LHCN-M2 (cell line): ENCODE measurements at regions not wholly inside any gene's neighbourhood (a gene's known extent, or its start where the extent isn't known, plus 50 kb on each side); places are given as distances from the start of the nearest gene placed in this dataset.
A peak's percentile ranks its signal among the peaks of the same experiment; 100 is the strongest.
"Not testable (repeated sequence)": the region's sequence is repeated elsewhere in the genome, so short reads cannot be mapped to it uniquely, and the experiment has no call there.

Experiments
- DNase-seq: peaks from one replicate; pipeline ENCODE4 v3.0.0-alpha.2; 2012; ENCODE audit warnings: low read depth

- DNase-seq = no peak
Observed at GRCh38 chr3:30464381-30464780, 142.0 kb upstream of the TGFBR2 start.

DNA sequence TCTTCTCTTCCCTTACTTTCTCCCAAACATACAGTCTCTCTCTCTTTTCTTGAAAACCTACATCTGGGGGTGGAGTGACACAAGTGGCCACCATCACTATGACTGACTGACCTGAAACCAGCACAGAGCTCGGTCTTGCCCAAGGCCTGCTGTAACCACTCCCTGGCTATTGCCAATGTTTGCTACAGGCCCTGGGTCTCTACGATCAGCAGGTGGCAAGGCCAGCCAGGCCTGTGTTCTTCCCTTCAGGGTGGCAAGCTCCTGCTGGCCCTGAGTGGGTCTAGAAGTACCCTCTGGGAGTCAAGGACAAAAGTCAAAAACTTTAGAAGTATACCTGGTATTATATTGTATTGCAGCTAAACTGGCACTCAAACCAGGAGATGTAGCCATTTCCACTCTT lies 140.9 kb upstream of the TGFBR2 start:
- no peak for DNase-seq

DNA sequence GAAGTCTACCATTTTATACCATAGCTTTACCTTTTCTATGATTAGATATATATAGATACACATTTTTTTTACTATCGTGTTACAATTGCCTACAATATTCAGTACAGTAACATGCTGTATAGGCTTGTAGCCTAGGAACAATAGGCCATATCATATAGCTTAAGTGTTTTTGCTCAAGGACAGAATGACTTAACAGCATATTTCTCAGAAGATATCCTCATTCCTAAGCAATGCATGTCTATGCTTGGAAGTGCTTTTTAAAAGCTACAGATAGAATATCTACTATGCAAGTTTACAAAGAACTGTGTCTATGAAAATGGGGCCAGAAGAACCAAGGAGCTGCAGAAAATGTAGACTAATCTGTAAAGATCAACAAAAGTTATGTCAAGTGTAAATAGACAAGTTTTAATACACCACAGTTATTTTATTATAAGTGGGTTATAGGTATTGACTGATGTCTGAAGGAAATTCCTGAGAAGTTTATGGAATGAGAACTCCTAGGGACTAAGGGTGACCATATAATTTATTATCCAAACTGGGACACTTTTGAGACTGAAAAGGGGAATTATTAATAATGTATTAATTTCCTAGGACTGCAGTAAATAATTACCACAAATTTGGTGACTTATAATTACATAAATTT lies 138.7 kb upstream of the TGFBR2 start:
- no peak for DNase-seq

DNA sequence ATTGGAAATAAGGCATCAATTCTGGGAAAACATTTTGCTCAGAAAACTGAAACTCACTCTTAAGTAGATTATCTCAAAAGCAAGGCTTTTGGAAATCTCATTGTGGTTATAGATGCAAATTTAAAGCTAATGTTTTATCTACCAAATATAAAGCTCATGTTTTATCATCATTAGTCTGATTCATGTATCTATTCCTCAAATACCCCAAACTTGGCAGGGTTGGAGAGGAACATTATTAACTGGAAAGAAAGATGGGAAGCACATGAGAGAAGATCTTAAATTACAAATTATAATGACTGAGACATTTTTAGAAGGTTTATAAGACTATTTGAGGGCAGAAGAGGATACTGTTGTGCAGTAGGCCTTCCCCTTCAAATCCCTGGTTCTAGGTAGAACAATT lies 137.3 kb upstream of the TGFBR2 start:
- no peak for DNase-seq

DNA sequence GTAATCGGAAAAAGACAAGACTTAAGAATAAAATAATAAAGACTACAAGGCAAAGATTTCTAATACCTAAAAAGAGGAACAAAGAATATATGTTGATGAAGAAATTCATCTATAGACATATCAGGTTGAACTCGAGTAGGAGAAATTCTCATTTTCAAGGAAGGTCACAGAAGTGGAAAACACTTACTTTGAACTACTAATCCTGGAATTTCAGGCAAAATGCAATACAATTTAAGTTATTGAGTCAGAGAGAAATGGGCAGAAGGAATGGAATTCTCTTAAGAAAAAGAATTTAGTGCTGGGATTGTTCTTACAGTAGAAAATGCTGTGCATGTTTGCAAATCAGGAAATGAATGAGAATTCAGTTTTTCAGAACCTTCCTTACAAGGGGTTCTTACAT lies 135.9 kb upstream of the TGFBR2 start:
- no peak for DNase-seq

DNA sequence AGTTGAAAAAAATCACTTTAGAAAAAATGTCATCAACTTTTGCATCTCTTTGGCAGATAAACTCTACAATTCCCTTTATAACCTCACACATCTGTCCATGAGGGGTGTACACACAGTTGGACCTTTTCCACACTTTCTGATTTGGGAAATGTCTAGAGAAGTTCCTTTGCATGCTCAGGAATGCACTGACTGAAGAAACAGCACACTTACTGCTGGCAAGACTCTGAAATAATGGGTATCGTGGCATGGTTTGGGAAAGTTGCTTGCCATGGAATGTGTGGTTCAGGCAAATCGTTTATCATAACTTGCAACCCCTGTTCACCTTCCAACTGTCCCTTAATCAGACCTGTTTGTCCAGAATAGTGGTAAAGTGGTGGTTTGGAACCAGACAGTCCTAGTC lies 135.3 kb upstream of the TGFBR2 start:
- DNase-seq = peak; percentile 47

- no peak for DNase-seq
Observed at GRCh38 chr3:30471796-30472489, 134.5 kb upstream of the TGFBR2 start.

DNA sequence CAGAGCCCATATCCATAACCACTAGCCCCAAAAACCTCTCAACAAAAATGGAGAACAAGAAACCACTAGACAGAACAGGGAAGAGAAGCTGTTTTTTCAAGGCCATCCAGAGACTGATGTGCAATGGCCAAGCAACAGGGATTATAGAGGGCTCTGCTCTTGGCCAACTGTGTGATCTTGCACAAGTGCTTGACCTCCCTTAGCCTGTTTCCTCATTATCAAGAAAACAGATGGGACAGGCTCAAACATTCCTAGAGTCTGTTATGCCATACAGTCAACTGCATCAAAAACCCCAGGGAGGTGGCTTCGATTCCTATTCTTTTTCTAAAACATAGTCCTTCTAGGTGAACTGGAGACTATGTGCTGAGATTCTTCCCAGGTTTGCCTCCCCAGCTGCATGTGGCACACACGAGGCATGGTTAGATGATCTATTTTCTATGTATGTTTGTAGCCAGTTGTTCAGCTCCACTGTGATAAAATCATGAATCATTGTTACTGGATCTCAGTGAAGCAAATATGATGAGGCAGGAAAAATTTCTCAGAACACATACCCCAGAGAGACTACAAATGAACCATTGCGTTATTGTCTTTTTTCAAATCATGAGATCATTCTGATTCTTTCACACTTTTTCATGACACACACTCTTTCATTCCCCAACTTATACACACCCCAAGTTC lies 132.9 kb upstream of the TGFBR2 start:
- peak; percentile 92 for DNase-seq

GRCh38 chr3:30474371-30474770 lies 132.0 kb upstream of the TGFBR2 start:
- DNase-seq = no peak

DNA sequence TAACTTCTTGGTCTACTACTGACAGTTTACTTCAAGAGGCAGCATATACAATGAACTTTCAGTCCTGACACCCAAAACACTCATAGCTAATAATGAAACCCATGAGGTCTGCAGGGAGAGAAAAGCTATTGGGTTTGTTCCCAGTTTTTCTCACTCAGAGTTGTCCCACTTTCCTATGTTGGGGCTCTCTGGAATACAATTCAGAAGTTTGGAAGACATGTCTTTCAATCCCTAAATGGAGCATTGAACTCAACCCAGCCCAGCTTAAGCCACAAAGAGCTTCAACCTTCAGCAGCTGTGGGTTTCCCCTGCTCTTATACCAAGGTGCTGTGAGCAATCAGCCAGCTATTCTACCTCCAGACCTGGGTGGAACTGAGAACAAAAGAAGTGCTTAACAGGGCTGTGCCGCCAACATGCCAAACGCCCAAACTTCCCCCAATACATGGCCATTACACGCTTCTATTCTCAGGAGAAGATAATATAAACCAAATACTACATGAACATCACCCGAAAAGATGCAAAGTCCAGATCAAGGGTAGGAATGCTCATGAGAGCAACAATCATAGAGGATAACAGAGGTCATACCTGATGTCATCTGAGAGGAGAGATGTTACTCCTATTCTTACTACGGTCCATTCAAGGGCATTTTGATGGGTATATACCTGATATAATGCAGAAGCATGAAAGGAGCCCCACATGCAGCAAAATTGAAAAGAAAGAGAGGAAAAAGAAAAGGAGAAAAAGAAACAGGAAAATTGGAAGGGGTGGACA lies 131.2 kb upstream of the TGFBR2 start:
- no peak for DNase-seq

DNA sequence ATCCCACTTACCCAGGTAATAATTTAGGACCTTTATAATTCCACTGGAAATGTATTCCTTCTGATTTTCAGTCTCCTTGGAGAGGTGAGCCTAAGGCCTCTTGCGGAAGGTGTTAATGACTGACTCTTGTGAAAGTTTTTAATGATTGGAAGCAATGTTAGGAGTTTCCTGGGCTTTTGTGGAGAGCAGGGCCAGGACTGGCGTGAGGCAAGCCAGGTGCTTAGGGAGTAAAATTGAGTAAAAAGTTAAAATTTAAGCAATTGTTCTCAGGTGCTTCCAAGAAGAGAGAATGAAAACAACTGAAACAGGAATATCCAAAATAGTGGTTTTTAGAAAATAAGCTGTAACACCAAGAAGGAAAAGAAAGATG lies 130.6 kb upstream of the TGFBR2 start:
- no peak for DNase-seq

- DNase-seq = peak; percentile 87
Observed at GRCh38 chr3:30476368-30477084, 129.9 kb upstream of the TGFBR2 start.

DNA sequence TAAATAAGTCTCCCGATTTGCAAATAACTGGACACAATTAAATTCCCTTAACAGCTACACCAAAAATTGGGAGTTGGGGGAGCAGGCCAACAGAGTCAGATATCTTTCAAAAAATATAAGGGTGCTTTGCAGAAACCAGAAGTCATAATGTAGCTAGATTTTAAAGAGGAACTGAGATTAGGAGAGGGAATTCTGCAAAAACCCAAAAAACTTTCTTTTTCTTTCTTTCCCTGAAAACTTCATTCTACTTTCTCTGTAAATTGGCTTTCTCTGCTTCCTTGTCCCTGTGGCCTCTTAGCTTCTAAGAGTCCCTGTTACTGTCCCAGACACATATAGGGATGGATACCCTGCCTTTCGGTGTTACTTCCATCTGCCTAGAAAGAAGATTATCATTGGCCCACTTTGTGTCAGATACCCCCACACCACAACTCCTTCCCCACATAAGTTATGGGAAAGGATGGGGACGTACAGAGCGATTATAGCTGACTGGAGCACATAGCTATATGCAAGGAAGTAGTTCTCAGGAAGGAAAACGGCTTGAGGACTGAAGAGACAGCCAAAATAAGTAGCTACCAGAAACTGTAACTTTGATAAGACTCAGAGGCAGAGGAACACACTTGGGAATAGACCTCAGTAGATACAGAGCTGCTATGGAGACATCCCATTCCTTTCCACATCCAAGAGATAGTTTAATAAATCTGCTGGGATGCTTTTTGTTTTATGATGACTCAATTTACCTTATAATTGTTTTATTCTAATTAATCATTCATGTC lies 129.1 kb upstream of the TGFBR2 start:
- no peak for DNase-seq

GRCh38 chr3:30479737-30480136 lies 126.7 kb upstream of the TGFBR2 start:
- DNase-seq = not testable (repeated sequence)

DNA sequence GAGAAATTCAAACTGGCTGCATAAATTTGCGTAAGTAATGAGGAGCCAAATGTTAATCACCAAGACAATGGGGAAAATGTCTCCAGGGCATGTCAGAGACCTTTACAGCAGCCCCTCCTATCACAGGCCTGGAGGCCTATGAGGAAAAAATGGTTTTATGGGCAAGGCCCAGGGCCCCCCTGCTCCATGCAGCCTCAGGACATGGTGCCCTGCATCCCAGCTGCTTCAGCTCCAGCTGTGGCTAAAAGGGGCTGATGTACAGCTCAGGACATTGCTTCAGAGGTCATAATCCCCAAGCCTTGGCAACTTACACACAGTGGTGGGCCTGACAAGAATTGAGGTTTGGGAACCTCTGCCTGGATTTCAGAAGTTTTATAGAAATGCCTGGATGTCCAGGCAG lies 126.2 kb upstream of the TGFBR2 start:
- not testable (repeated sequence) for DNase-seq

DNA sequence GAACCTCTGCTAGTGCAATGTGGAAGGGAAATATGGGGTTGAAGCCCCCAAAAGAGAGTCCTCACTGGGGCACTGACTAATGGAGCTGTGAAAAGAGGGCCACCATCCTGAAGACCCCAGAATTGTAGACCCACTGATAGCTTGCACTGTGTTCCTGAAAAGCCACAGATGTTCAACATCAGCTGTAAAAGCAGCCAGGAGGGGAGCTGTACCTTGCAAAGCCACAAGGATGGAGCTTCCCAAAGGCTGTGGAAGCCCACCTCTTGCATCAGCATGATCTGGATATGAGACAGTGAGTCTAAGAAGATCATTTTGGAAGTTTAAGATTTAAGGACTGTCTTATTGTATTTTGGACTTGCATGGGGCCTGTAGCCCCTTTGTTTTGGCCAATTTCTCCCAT lies 125.8 kb upstream of the TGFBR2 start:
- DNase-seq = no peak

- DNase-seq = no peak
Observed at GRCh38 chr3:30481241-30481640, 125.2 kb upstream of the TGFBR2 start.

DNA sequence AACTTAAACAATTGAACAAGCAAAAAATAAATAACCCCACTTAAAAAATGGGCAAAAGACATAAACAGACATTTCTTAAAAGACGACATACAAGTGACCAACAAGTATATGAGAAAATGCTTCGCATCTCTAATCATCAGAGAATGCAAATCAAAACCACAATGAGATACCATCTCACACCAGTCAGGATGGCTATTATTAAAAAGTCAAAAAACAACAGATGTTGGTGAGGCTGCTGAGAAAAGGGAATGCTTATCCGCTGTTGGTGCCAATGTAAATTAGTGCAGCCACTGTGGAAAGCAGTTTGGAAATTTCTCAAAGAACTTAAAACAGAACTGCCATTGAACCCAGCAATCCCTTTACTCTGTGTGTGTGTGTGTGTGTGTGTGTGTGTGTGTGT lies 122.2 kb upstream of the TGFBR2 start:
- peak; percentile 48 for DNase-seq

- no peak for DNase-seq
Observed at GRCh38 chr3:30486368-30486767, 120.0 kb upstream of the TGFBR2 start.

DNA sequence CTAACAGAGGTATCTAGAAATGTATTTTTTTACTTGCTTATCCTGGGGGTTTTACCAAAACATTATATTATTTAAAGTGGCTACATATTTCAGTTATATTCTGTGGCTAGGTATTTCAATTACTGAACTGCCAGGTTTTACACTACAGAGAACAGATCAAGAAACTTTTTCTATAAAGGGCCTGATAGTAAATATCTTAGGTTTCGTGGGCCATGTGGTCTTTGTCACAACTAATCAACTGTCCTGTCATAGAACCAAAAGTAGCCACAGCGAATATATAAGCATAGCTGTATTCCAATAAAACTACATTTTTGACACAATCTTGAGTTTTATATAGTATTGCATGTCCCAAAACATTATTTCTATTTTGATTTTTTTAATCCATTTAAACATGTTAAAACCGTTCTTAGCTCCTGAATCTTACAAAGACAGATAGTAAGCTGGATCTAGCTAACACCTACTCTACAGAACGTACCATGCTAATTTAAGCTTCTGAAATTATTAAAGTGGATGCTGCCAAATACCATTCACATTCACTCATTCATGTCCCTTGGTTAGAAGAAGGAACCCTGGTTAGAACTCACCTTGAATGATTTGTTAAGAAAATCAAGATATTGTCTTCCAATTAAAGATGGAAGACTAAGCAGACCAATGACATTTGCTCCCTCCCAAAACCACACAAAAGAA lies 118.2 kb upstream of the TGFBR2 start:
- DNase-seq = no peak
